ENCODE measurements at regions not wholly inside any gene's neighbourhood (a gene's known extent, or its start where the extent isn't known, plus 50 kb on each side); places are given as distances from the start of the nearest gene placed in this dataset.

GRCh38 chr10:8591640-8592039, 537.2 kb downstream of the GATA3 start:
- DNase-seq (ENCODE audit: low read depth in 2 of 2, low spot score in 1 of 2) = no peak

- DNase-seq (ENCODE audit: low read depth in 2 of 2, low spot score in 1 of 2) = no peak
Measured at GRCh38 chr10:8594176-8594575, 539.7 kb downstream of the GATA3 start.

DNA sequence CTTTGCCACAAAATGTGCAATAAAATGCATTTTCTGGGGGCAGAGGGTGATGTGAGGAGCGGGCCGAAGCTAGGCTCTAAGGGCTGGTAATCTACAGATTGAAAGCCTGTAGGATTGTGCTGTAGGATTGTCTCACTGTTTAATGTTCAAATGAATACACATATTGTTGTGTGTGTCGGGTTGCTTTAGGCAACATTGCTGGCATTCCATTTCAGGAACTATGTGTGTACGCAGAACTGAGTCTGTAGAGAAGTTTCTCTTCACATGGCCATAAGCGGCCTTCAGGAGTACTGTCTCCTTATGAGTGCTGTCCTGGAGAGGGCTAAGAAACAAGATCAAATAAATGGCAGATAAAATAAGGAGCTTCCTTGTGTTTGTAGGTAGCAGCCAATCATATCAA, 540.2 kb downstream of the GATA3 start:
- no peak for DNase-seq (ENCODE audit: low read depth in 2 of 2, low spot score in 1 of 2)

DNA sequence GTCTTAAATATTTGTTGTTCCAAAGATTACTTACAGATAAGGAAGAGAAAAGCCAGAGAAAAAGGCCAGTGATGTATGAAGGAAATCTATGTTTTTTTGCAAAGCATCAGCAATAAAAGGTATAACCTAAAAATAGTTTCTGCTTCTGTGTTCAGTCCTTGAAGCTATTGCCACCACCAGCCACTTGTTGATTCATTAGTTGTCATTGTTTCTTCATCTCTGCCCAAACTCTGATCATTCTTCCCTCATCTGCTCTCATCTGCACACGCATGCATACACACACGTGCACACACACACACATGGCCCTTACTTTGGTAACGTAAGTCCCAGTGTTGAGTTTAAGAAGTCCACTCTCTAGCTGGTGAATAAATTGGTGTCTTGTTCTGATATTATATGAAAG, 540.7 kb downstream of the GATA3 start:
- no peak for DNase-seq (ENCODE audit: low read depth in 2 of 2, low spot score in 1 of 2)

DNA sequence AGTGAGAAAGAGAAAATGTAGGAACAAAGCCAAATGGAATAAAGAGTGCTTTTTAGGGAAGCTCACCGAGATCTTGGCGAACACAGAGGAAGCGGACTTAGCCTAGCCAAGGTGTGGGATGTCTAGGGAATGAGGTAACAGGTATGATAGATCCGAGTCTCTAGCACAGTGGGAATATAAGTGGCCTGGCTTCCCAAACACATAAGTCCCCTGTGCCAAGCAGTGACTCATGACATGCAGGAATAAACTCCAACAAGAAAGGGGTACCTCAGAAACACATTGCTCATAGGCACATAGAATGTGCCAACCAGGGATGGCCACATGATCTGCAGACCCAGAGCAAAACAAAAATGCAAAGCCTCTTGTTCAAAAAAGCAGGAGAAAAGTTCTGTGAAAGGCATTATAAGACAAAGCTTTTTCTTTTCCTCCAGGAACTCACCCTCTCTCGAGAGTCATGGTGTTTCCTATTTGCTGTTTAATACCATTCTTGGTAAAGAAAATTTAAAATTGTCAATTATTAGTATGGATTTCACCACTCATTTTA, 542.5 kb downstream of the GATA3 start:
- DNase-seq (ENCODE audit: low read depth in 2 of 2, low spot score in 1 of 2) = no peak

DNA sequence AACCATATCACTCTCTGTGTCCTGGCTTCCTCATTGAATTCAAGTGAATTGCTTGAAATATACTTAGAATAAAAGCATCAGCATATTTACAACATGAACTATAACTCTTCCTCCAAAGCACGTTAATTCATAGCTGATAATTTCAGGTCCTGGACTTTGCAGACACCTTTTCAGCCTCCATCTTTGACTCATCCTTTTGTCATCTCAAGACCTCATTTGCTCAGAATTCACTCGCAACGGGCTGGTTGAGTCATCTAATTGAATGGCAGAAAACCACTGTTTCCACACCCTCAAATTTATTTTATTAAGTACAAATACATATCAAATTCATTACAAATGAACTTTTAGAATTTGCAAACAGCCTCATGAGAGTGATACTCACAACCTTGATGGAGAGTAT, 545.7 kb downstream of the GATA3 start:
- DNase-seq (ENCODE audit: low read depth in 2 of 2, low spot score in 1 of 2) = no peak

- no peak for DNase-seq (ENCODE audit: low read depth in 2 of 2, low spot score in 1 of 2)
Measured at GRCh38 chr10:8602821-8603220, 548.3 kb downstream of the GATA3 start.

- DNase-seq (ENCODE audit: low read depth in 2 of 2, low spot score in 1 of 2) = no peak
Measured at GRCh38 chr10:8614054-8614565, 559.6 kb downstream of the GATA3 start.

DNA sequence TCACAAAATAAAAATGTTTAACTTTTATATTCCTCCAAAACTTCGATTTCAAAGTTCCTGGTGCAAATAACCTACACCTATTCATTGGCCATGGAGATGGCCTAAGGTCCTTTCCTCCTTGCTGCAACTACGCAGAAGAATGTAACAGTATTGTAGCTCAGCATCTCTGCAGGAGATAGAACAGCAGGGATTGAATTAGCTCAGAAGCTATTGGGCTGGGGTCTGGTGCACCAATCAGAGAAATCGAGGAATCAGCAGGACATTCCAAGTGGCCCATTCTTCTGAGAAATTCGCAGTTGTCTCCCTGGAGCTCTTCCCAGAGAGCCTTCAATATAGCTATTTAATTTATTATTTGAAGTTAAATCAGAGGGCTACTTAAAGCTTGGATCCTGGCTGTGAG, 560.6 kb downstream of the GATA3 start:
- no peak for DNase-seq (ENCODE audit: low read depth in 2 of 2, low spot score in 1 of 2)

- DNase-seq (ENCODE audit: low read depth in 2 of 2, low spot score in 1 of 2) = no peak
Measured at GRCh38 chr10:8616166-8616565, 561.7 kb downstream of the GATA3 start.

DNA sequence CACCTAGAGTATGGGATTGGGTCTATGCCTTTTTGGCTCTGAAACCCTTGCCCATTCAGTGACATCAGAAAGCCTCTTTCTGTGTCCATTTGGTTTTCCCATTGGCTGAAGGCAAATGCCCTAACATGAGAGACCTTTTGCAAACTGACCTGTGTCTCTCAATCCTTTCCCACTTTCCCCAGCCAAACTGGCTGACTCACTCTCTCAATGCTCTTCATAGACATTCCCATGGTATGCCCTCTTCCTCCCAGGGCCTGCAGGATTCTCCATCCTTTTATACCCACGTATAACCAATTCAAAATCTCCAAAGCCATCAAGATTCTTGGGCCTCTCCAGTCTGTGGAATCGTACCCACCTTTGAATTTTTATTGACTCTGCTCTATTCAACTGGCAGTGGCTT, 563.3 kb downstream of the GATA3 start:
- DNase-seq (ENCODE audit: low read depth in 2 of 2, low spot score in 1 of 2) = no peak

DNA sequence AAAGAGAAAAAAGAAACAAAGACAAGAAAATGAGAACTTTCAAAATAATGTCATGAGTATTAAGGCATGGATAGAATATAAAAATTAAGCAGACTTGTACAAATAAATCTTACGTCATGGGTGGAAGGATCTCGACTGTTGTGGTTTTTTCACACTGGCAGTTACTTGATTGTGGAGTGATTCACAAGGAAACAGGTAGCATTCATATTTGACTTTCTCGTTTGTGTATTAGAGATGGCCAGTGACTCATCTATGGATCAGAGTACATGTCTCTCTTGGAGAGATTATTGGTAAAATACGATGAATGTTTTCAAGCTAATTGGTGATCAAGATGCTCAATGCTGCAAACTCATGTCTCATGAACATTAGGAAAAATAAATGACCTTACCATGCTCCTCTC, 564.3 kb downstream of the GATA3 start:
- DNase-seq (ENCODE audit: low read depth in 2 of 2, low spot score in 1 of 2) = no peak

GRCh38 chr10:8628351-8628750, 573.9 kb downstream of the GATA3 start:
- DNase-seq (ENCODE audit: low read depth in 2 of 2, low spot score in 1 of 2) = no peak

GRCh38 chr10:8633909-8634308, 579.4 kb downstream of the GATA3 start:
- no peak for DNase-seq (ENCODE audit: low read depth in 2 of 2, low spot score in 1 of 2)

DNA sequence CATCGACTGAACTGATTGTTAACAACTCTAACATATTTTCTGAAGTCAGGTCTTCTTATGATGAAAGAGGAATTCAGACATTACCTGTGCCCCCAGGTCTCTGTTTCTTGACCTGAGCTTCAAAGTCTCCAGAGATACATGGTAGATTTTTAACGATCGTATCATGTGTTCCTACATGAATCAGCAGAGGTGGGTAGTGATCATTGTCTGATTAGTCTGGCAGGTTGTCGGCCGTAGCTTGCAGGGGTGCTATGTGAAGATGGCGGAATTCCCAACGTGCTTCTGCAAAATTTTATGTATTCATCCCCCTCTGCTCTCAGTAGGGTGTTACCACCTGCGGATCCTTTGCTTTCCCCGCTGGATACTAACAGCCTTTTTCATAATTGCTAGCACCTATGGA, 581.9 kb downstream of the GATA3 start:
- no peak for DNase-seq (ENCODE audit: low read depth in 2 of 2, low spot score in 1 of 2)

GRCh38 chr10:8637640-8638039, 583.2 kb downstream of the GATA3 start:
- no peak for DNase-seq (ENCODE audit: low read depth in 2 of 2, low spot score in 1 of 2)

GRCh38 chr10:8638088-8638672, 583.7 kb downstream of the GATA3 start:
- DNase-seq (ENCODE audit: low read depth in 2 of 2, low spot score in 1 of 2) = no peak

GRCh38 chr10:8639486-8640185, 585.1 kb downstream of the GATA3 start:
- no peak for DNase-seq (ENCODE audit: low read depth in 2 of 2, low spot score in 1 of 2)

- DNase-seq (ENCODE audit: low read depth in 2 of 2, low spot score in 1 of 2) = no peak
Measured at GRCh38 chr10:8640301-8640700, 585.8 kb downstream of the GATA3 start.

DNA sequence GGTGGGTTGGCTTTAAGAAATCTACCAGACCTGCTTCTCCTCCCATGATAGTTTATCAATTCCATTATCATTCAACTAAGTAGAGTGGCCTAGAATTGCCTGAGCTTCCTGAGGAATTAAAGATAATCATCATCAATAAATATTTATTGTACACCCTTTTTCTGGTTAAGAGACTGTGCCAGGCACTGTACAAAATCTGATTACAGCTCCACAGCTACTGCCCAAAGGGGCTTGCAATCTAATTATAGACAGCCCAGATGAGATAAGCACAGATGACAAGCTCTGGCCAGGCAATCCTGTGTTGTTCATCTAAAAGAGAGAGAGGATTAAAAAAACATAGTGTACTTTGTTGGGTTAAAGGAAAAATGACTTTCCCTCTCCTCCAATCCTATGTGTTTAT, 586.4 kb downstream of the GATA3 start:
- DNase-seq (ENCODE audit: low read depth in 2 of 2, low spot score in 1 of 2) = no peak

DNA sequence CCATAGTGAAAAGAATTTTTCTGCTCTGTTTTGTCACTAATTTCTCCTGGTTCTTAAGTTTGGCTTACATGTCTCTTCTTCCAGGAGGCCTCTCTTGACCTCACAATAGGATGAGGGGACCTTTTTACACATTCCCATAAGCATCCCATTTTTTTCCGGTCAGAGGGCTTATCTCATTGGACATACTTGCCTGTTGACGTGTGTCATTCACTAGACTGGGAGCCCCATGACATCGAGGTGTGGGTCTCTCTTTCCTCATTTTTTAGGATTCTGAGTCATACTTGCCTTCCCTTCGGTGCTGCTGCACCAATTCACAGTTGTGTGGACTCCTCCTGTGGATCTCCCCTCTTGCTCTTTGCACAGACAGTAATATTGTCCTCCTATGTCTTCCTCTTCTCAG, 601.8 kb downstream of the GATA3 start:
- DNase-seq (ENCODE audit: low read depth in 2 of 2, low spot score in 1 of 2) = no peak

- DNase-seq (ENCODE audit: low read depth in 2 of 2, low spot score in 1 of 2) = no peak
Measured at GRCh38 chr10:8659982-8660381, 605.5 kb downstream of the GATA3 start.

DNA sequence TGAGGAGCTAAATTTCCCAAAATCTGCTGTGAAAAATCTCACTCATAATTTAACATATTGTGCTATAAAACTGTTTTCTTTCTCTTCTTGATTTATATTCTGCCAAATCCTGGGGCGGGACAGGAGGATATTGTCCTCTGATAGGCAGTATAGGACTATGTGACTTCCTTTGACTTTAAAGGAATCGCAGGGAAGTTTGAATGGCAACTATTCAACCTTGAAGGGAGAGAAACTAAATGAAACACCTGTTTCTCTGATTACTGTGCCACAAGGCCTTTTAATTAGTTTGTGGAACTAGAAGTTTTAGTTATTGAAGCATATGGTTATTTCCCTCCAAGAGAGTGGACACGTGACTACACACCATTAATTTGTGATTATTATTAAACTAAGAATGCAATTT, 607.4 kb downstream of the GATA3 start:
- no peak for DNase-seq (ENCODE audit: low read depth in 2 of 2, low spot score in 1 of 2)
